Mucosa of gallbladder (tissue), 1 donor: ENCODE measurements at regions not wholly inside any gene's neighbourhood (a gene's known extent, or its start where the extent isn't known, plus 50 kb on each side); places are given as distances from the start of the nearest gene placed in this dataset.
"Not testable (repeated sequence)": the region's sequence is repeated elsewhere in the genome, so short reads cannot be mapped to it uniquely, and the experiment has no call there.

Experiments
- DNase-seq: peaks from one replicate; pipeline ENCODE4 v3.0.0-alpha.2; 2020; ENCODE audit warnings: low spot score
- donor health status: DM: no; HTN: no; CAD: no.

GRCh38 chr7:138169441-138169851 is 93.2 kb downstream of the AKR1D1 start:
- DNase-seq, result no peak

GRCh38 chr7:138170298-138170697 is 94.0 kb downstream of the AKR1D1 start:
- no peak for DNase-seq

DNA sequence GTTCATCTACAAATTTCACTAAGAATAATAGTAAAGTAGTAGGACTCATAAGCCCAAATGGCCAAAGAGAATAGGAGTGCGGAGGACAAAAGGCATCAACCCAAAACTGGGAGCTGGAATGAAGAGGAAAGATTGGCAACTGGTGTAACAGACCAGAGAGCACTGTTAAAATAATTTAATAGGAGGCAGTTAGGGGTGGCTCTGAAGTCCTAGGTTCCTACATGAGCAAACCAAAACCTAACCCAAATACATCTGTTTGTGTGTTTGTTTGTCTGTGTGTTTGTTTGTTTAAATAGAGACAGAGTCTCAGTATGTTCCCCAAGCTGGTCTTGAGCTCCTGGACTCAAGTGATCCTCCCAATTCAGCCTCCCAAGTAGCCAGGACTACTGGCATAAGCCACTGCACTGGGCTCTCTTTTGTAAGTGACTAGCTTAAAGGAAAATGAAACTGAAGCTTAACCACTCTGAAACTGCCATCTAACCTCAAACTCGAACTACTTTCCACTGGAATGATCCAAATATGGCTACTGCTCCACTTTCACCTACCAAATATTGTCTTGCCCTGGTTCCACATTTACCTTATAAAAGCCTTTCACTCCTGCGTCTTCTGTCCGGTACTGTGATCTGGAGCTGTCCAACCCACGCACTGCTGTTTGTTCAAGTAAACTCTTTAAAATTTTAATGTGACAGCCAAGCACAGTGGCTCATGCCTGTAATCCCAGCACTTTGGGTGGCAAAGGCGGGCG is 94.9 kb downstream of the AKR1D1 start:
- no peak for DNase-seq

- DNase-seq, result no peak
These were observed 97.3 kb downstream of the AKR1D1 start for GRCh38 chr7:138173548-138173947.

DNA sequence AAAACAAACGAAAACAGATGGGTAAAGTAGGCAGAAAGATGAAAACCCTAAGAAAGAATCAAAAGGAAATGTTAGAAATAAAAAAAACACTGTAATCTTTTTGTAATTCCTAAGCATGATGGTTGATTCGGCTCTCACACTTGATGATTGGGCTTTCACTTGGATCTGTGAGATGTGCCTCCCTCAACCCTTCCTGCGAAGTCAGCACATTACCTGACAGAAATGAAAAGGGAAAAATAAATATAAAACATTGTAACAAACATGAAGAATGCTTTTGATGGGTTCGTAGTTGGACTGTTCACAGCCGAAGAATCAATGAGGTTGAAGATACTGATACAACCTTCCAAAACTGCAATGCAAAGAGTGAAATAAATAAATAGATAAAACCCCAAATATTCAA is 99.8 kb downstream of the AKR1D1 start:
- DNase-seq, result no peak

DNA sequence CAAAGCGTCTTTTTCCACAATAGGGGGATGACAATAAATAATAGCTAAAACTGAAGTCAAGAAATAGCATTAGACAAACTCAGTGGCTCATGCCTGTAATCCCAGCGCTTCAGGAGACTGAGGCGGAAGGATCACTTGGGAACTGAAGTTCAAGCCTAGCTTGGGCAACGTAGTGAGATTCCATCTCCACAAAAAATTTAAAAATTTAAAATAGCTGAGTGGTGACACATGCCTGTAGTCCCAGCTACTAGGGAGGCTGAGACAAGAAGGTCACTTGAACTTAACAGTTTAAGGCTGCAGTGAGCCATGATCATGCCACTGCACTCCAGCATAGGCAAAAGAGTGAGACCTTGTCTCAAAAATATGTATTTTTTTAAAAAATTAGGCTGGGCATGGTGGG is 107.9 kb downstream of the AKR1D1 start:
- no peak for DNase-seq

- no peak for DNase-seq
These were observed 109.1 kb downstream of the AKR1D1 start for GRCh38 chr7:138185132-138185908.

DNA sequence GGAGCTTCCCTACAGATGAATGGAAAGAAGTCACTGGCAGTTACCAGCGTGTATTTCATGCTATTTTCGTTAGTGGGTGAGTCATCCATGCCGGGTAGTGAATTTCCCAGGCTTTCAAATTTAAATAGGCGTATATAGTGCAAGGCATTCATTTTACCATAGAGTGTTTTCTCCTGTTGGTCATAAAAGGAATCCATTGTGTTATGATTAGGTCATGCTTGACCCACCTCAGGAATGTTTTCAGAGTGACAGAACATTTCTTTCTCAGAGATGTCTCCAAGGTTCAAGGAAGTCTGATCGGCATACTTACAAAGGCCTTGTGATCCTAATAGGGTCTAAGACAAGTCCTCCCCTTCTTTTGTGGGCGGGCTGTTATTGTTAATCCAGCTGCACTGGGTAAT is 110.7 kb downstream of the AKR1D1 start:
- DNase-seq, result no peak

- no peak for DNase-seq
These were observed 112.1 kb downstream of the AKR1D1 start for GRCh38 chr7:138188290-138188858.

DNA sequence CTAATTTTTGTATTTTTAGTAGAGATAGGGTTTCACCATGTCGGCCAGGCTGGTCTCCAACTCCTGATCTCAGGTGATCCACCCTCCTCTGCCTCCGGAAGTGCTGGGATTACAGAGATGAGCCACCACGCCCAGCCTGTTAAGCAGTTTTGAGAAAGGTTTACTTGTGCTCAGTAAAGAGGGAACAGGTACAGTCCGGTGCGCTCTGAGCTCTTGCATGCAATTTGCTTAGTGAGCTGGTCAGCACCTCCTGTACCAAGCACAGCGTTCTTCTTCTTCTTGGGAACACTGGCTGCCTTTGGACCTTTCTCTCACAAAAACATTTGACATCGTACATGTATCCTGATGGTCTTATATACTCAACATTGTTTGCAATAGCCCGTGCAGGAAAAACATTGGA is 118.3 kb downstream of the AKR1D1 start:
- DNase-seq, result no peak

DNA sequence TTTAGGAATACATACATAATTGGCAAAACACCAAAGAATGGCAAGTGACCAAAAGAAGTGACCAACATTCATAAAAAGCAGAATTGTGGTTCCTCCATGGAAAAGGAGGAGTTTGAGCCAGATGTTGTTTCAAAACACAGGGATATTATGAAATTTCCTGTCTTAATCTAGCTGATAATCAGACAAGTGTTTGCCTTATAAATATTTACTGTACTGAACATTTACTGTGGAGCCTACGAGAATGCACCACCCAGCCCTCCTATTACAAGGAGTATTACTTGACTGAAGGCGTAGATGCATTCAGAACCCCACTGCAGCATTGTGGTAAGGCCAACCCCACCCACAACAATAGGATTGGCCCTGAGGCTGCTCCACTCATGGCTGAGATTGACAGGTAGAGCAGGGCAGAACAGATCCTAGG is 118.9 kb downstream of the AKR1D1 start:
- DNase-seq, result no peak

- not testable (repeated sequence) for DNase-seq
These were observed 120.3 kb downstream of the AKR1D1 start for GRCh38 chr7:138196503-138196946.

GRCh38 chr7:138196971-138197896 is 121.0 kb downstream of the AKR1D1 start:
- no peak for DNase-seq

GRCh38 chr7:138204285-138204981 is 128.2 kb downstream of the AKR1D1 start:
- DNase-seq, result no peak

DNA sequence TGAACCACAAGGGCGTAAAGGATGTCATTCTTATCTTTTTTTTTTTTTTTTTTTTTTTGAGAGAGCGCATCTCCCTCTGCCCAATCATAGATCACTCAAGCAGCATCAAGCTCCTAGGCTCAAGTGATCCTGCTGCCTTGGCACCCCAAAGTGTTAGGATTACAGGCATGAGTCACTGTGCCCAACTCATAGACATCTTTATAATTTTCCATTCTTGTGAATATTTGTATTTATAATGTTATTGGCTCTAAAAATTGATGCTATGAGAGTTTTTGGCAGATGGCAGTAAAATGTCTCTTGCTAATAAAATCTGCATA is 128.7 kb downstream of the AKR1D1 start:
- DNase-seq, result no peak

GRCh38 chr7:138205614-138206150 is 129.4 kb downstream of the AKR1D1 start:
- DNase-seq, result no peak

DNA sequence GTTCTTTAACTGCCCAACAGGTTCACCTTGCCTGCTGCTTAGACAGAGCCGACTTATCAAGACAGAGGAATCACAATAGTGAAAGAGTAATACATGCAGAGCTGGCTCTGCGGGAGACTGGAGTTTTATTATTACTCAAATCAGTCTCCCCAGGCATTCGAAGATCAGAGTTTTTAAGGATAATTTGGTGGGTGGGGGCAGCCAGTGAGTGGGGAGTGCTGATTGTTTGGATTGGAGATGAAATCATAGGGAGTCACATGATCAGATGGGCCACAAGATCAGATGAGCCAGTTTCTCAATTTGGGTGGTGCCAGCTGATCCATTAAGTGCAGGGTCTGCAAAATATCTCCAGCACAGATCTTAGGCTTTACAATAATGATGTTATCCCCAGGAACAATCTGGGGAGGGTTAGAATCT is 131.3 kb downstream of the AKR1D1 start:
- no peak for DNase-seq

DNA sequence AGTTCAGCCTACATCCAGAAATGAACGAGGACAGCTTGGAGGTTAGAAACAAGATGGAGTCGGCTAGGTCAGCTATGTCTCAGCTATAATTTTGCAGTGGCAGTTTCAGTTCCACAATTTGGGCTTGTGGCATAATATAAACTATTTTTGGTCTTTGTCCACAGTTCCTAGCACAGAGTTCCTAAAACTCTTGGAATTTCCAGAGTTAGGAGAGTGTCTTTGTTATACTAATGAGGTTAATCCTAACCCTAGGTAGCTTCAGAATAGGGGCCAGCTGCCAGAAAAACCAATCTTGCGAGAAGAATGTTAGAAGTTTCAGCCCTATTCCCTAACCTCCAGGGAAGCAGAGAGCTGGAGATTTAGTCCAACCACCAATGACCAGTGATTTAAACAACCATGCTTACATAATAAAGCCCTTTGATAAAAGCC is 131.9 kb downstream of the AKR1D1 start:
- no peak for DNase-seq

- DNase-seq, result no peak
These were observed 132.6 kb downstream of the AKR1D1 start for GRCh38 chr7:138208864-138209263.

DNA sequence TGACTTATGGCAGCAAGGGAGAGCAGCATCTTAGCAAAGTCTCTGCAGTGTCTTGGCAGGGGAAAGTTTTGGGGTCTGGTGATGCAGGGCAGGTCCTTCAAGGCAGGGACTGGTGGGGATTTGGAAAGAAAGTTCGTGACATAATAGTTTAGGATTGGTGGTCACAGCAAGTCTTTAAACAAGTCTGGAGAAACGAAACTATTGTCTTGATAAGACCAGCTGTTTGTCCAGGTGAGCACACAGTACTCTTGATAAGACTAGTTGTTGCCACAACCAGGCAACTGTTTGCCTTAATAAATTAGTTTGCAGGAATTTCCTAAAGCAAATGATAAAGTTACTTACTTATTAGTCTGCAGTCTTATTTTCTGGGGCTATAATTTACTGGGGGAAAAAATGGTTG is 136.1 kb downstream of the AKR1D1 start:
- no peak for DNase-seq

DNA sequence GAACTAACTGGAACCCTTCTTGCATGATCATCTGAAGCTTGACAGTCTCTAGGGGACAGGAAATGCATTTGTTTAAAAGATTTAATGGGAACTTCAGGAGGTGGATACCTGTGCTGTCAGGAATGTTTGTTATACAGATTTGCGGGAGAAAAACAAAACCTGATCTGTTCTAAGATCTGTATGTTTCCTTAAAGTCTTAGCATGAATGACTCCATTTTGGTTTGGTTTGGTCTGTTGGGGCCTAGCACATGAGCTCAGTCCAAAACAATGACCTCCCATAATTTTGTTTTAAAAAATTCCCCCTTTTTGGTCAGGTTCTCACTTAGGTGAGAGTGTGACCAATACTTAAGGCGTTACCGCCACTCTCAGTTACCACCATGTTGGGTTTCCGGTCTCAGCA is 138.7 kb downstream of the AKR1D1 start:
- DNase-seq, result no peak
